BLaER1 treated with 17β-estradiol and CSF1 and Interleukin-3, amounts not matched to agents 10 nM and 100 nM (cell line): ENCODE measurements at regions not wholly inside any gene's neighbourhood (a gene's known extent, or its start where the extent isn't known, plus 50 kb on each side); places are given as distances from the start of the nearest gene placed in this dataset.
A peak's percentile ranks its signal among the peaks of the same experiment; 100 is the strongest.

Experiments used
- H3K27ac ChIP-seq, 11 experiments: shearing (Covaris generic); formaldehyde crosslinking; 2 replicates each; pipeline ENCODE4 v1.8.1; 2022
- H3K27me3 ChIP-seq, 11 experiments: shearing (Covaris generic); formaldehyde crosslinking; 2 replicates each; pipeline ENCODE4 v1.8.1; 2022
- H3K36me3 ChIP-seq, 11 experiments: shearing (Covaris generic); formaldehyde crosslinking; 2 replicates each; pipeline ENCODE4 v1.8.1; 2022
- H3K4me1 ChIP-seq, 10 experiments: shearing (Covaris generic); formaldehyde crosslinking; 2 replicates each; pipeline ENCODE4 v1.8.1; 2022
- H3K4me2 ChIP-seq, 11 experiments: shearing (Covaris generic); formaldehyde crosslinking; 2 replicates each; pipeline ENCODE4 v1.8.1; 2022
- H3K4me3 ChIP-seq, 10 experiments: shearing (Covaris generic); formaldehyde crosslinking; 2 replicates each; pipeline ENCODE4 v1.8.1; 2022
- H3K9ac ChIP-seq, 11 experiments: shearing (Covaris generic); formaldehyde crosslinking; 2 replicates each; pipeline ENCODE4 v1.8.1; 2022
- H3K9me3 ChIP-seq, 11 experiments: shearing (Covaris generic); formaldehyde crosslinking; replicated peaks in 1 of 11; 2 replicates each; pipeline ENCODE4 v1.8.1; 2022
- H4K20me1 ChIP-seq, 11 experiments: shearing (Covaris generic); formaldehyde crosslinking; 2 replicates each; pipeline ENCODE4 v1.8.1; 2022
- Cebpa-rat ChIP-seq, 11 experiments: shearing (Covaris generic); IDR thresholded peaks; 2 replicates each; pipeline ENCODE4 v1.8.1; 2022

DNA sequence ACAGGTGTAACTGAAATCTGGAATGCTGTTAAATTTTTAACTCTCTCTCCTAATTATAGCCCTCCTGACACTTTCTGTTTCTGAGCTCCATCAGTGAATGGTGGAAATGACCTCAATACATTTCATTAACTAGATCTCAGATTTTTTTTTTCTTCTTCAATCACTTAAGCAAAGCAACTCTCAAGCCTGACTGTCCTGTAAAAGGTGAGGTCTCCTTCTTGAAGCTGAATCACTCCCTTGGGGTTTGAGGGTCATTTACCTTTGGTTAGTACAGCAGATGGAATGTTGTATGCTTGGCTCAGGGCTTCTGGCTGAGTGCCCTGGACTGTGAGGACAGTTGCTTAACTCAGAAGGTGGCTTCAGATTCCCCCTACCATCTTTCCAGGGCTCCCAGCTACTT is 518.7 kb downstream of the PTPRC start:
- Histone ChIP-seq H3K9me3 (peaks cover 0 to 19% (median 9%) of the 10 kb centered on the region in 11 experiments; a peak in 13 of 22 replicates), H3K4me3 (no peak overlapping the region), H3K4me1 (peaks cover 0 to 20% (median 12%) of the 10 kb centered on the region in 10 experiments; a peak in 17 of 20 replicates), H4K20me1 (no peaks in the 10 kb centered on the region), H3K4me2 (no peak overlapping the region), H3K27ac (no peak overlapping the region), H3K9ac (no peak overlapping the region), H3K36me3 (no peaks in the 10 kb centered on the region), H3K27me3 (no peaks in the 10 kb centered on the region)
- TF ChIP-seq Cebpa-rat (IDR thresholded peaks at IDR 0.05), result no peak

DNA sequence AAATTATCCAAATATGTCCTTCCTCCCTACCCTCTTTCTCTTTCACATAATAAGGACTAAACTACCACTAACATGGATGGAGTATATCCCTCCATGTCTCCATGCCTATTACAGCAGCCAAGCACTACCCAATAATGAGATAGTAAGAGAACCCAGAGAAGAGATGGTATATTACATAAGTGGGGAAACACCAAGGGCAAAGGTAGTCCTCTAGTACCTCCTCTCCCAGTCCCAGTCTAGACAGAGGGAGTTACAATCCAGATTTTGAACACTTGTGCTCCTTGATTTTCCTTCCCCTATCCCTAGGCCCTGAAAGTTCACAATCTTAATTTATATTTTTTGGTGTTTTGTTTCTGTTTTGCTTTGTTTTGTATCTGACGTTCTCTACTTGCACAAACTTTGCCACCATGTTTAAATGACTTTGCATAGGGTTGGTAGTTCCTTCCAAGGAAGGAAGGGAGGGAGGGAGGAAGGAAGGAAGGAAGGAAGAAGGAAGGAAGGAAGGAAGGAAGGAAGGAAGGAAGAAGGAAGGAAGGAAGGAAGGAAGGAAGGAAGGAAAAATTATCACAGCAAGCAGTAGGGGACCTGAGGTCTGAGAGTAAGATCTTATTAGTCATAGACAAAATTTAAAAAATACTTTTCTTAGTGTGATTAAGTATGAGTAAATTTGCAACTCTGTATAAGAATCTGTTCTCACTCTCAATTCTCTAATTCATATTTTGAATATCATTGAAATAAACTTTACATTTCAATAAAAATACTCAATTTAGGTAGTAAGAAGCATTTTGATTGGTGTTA is 521.9 kb downstream of the PTPRC start:
- Histone ChIP-seq H3K4me3 (no peak overlapping the region), H3K36me3 (no peaks in the 10 kb centered on the region), H3K27ac (no peak overlapping the region), H3K27me3 (no peaks in the 10 kb centered on the region), H3K4me1 (peaks cover 0 to 30% (median 23%) of the 10 kb centered on the region in 10 experiments; a peak in 17 of 20 replicates), H3K9me3 (peaks cover 0 to 19% (median 9%) of the 10 kb centered on the region in 11 experiments; a peak in 13 of 22 replicates), H3K9ac (no peak overlapping the region), H3K4me2 (peak overlapping the region in 5 of 11 experiments; percentile 65 to 76 (median 72); a peak in 5 of 22 replicates), H4K20me1 (no peaks in the 10 kb centered on the region)
- no peak for TF ChIP-seq Cebpa-rat (IDR thresholded peaks at IDR 0.05)

DNA sequence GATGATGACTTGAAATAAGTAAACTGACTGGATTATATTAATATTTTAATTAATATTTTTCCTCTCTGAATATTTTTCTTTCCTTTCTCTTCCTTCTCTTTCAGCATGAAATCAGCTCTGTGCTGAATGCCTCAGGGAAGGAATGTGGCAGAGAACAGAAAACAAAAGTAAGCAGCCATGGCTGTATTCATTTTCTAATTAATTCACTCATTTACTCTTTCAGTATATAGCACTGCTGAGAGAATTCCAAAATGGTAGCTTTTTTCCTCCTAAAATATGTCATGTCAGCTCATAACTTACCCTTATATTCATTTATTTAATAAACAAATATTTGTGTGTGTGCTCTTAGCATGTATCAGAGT is 522.5 kb downstream of the PTPRC start:
- H3K9me3 ChIP-seq, result peaks cover 0 to 19% (median 9%) of the 10 kb centered on the region in 11 experiments; a peak in 13 of 22 replicates
- TF ChIP-seq Cebpa-rat (IDR thresholded peaks at IDR 0.05), result no peak
- peaks cover 0 to 30% (median 23%) of the 10 kb centered on the region in 10 experiments; a peak in 17 of 20 replicates for H3K4me1 ChIP-seq
- H3K27me3 ChIP-seq, result no peaks in the 10 kb centered on the region
- H3K9ac ChIP-seq, result no peak overlapping the region
- H3K27ac ChIP-seq, result peak overlapping the region in 3 of 11 experiments; percentile 28 to 40 (median 39); a peak in 3 of 22 replicates
- no peaks in the 10 kb centered on the region for H3K36me3 ChIP-seq
- peak overlapping the region in 10 of 11 experiments; percentile 10 to 76 (median 66); a peak in 18 of 22 replicates for H3K4me2 ChIP-seq
- H3K4me3 ChIP-seq, result no peak overlapping the region
- no peaks in the 10 kb centered on the region for H4K20me1 ChIP-seq

DNA sequence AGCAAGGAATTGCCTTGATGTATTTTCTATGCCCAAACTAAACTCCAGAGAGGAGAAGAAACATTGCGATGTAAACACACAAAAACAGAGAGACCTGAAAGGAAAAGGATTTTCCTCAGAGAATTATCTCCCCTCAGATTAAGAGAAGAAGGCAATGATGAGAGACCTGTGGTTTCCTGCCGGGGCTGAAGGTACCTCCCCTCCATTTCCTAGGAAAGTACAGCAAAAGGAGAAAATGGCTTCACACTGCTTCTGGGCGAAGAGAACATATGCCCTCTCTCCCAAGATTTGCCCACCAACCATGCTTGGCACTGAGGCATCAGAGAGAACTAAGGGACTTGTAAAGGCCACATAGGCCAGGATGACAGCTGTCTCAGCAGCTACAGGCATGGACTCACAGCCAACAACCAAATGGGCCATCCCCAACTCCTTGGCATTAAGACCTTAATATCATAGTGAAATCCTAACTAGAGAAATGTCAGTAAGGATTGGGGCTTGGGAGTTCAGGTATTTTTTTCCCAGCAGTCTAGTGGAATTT is 523.0 kb downstream of the PTPRC start:
- H4K20me1 ChIP-seq, result no peaks in the 10 kb centered on the region
- peaks cover 0 to 30% (median 23%) of the 10 kb centered on the region in 10 experiments; a peak in 17 of 20 replicates for H3K4me1 ChIP-seq
- peaks cover 0 to 19% (median 9%) of the 10 kb centered on the region in 11 experiments; a peak in 13 of 22 replicates for H3K9me3 ChIP-seq
- peak overlapping the region in 4 of 11 experiments; percentile 16 to 40 (median 34); a peak in 7 of 22 replicates for H3K27ac ChIP-seq
- no peak for TF ChIP-seq Cebpa-rat (IDR thresholded peaks at IDR 0.05)
- H3K4me2 ChIP-seq, result peak overlapping the region in 10 of 11 experiments; percentile 10 to 76 (median 66); a peak in 18 of 22 replicates
- H3K9ac ChIP-seq, result no peak overlapping the region
- no peaks in the 10 kb centered on the region for H3K27me3 ChIP-seq
- H3K36me3 ChIP-seq, result no peaks in the 10 kb centered on the region
- 0 out of 20 replicates have a peak overlapping the region, but pooled peaks of 1 of the 10 experiments have one; percentile 3 for H3K4me3 ChIP-seq

DNA sequence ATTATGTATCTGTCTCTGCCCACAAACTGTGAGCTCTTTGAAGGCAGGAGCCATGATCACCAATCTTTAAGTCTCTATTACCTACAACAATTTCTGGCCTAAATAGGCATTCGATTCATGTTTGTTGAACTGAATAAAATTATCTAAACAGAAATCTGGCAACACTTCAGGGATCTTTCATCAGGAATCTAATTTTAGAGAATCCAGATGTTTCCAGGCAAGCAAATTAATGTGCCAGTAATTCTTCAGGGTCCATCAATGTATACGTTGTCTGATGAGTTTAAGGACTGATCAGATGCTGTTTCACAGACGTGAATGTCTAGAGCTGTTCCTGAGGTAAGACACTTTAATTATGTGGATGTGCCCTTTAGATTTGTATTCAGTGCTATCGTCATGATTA is 524.4 kb downstream of the PTPRC start:
- H3K4me3 ChIP-seq, result no peak overlapping the region
- H3K9ac ChIP-seq, result no peak overlapping the region
- no peak overlapping the region for H3K27ac ChIP-seq

DNA sequence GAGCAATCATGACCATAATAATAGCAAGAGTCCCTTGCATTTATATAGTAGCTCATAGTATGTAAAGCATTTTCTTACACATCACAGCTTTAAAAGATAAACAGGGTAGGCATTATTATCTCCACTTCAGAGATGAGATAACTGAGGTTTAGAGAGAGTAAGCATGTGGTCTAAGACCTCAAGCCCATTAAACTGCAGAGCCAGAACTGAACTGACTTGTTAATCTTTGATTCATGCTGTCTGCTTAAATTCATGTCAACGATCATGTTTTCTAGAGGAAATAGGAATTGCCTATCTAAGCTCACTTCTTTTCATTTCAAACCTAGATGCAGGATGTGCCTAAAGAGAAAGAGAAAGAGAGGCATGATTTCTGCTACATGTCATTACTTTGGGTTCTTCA is 524.8 kb downstream of the PTPRC start:
- H3K27ac ChIP-seq, result no peak overlapping the region
- TF ChIP-seq Cebpa-rat (IDR thresholded peaks at IDR 0.05), result no peak
- H3K27me3 ChIP-seq, result no peaks in the 10 kb centered on the region
- no peaks in the 10 kb centered on the region for H4K20me1 ChIP-seq
- no peak overlapping the region for H3K9ac ChIP-seq
- peaks cover 0 to 16% (median 8%) of the 10 kb centered on the region in 11 experiments; a peak in 13 of 22 replicates for H3K9me3 ChIP-seq
- H3K36me3 ChIP-seq, result no peaks in the 10 kb centered on the region
- H3K4me3 ChIP-seq, result no peak overlapping the region
- peak overlapping the region in 5 of 11 experiments; percentile 65 to 76 (median 68); a peak in 7 of 22 replicates for H3K4me2 ChIP-seq
- H3K4me1 ChIP-seq, result peaks cover 0 to 33% (median 23%) of the 10 kb centered on the region in 10 experiments; a peak in 17 of 20 replicates

More for the DNA sequence above, 524.4 kb downstream of the PTPRC start:
- TF ChIP-seq Cebpa-rat (IDR thresholded peaks at IDR 0.05), result no peak
- peaks cover 0 to 19% (median 9%) of the 10 kb centered on the region in 11 experiments; a peak in 13 of 22 replicates for H3K9me3 ChIP-seq
- no peaks in the 10 kb centered on the region for H3K27me3 ChIP-seq
- peak overlapping the region in 7 of 11 experiments; percentile 8 to 76 (median 68); a peak in 10 of 22 replicates for H3K4me2 ChIP-seq
- H3K36me3 ChIP-seq, result no peaks in the 10 kb centered on the region
- peaks cover 0 to 30% (median 23%) of the 10 kb centered on the region in 10 experiments; a peak in 17 of 20 replicates for H3K4me1 ChIP-seq
- H4K20me1 ChIP-seq, result no peaks in the 10 kb centered on the region

DNA sequence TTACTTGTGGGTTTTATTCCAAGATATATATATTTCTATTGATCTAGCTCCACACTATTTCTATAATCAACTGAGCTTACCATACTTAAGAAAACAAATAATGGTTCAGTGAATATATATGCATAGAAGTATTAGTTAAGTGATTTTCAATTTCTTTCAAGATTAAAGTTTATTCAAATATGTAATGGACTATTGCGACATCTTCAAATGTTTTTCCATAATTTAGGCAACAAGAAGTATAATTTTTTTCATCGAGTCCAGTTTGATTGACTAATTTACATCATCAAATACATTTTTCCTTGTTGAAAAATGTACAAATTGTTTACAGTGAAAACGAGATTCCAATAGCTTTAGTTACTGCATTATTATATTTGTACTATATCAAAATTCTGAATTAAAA is 528.6 kb downstream of the PTPRC start:
- Histone ChIP-seq H3K27me3 (no peaks in the 10 kb centered on the region), H3K9me3 (peaks cover 0 to 4% (median 0%) of the 10 kb centered on the region in 11 experiments; a peak in 1 of 22 replicates), H3K9ac (no peak overlapping the region), H3K4me2 (no peak overlapping the region), H3K4me1 (peaks cover 0 to 16% (median 12%) of the 10 kb centered on the region in 10 experiments; a peak in 13 of 20 replicates), H3K36me3 (no peaks in the 10 kb centered on the region), H4K20me1 (no peaks in the 10 kb centered on the region), H3K27ac (no peak overlapping the region), H3K4me3 (no peak overlapping the region)
- no peak; a peak in 1 of 22 replicates for TF ChIP-seq Cebpa-rat (IDR thresholded peaks at IDR 0.05)

DNA sequence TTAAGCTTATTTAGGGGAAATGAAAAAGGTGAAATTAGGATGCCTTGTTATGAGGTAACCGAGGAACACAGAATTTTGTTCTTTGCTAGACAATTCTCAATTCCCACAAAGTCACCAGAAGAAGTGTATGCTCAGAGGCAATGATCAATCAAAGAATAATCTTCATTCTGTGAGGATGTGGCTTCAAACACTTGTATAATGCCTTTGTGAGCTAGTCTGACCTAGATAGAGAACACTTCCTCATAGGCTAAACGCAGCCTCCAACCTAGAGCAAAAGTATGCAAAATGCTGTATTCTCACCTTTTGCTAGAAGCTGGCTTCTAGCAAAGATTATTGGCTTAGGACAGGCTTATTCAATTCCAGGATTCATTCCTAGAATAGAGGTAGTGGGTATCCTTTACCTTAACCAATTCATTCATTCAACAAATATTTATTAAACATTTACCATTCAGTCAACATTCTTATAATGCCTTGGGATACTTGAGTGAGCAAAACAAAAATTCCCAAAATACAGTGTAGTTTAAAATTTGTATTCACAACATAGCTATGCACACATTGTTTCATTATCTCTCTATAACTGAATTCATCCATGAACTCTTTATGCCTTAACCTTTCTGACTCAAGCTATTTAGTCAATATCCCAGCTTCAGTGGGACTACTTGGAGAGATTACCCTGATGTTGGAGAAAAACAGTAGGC is 530.2 kb downstream of the PTPRC start:
- H4K20me1 ChIP-seq, result no peaks in the 10 kb centered on the region
- H3K27ac ChIP-seq, result no peak overlapping the region
- no peak overlapping the region for H3K9ac ChIP-seq
- H3K27me3 ChIP-seq, result no peaks in the 10 kb centered on the region
- H3K36me3 ChIP-seq, result no peaks in the 10 kb centered on the region
- no peak overlapping the region for H3K4me3 ChIP-seq
- TF ChIP-seq Cebpa-rat (IDR thresholded peaks at IDR 0.05), result no peak
- no peak overlapping the region for H3K4me2 ChIP-seq
- H3K9me3 ChIP-seq, result peaks cover 0 to 4% (median 0%) of the 10 kb centered on the region in 11 experiments; a peak in 1 of 22 replicates
- H3K4me1 ChIP-seq, result peaks cover 8 to 22% (median 16%) of the 10 kb centered on the region in 10 experiments; a peak in 17 of 20 replicates
